GM21786 (cell line): ENCODE measurements at regions not wholly inside any gene's neighbourhood (a gene's known extent, or its start where the extent isn't known, plus 50 kb on each side); places are given as distances from the start of the nearest gene placed in this dataset.
"Not testable (repeated sequence)": the region's sequence is repeated elsewhere in the genome, so short reads cannot be mapped to it uniquely, and the experiment has no call there.

Source experiments
- ATAC-seq: cut with Tn5 transposase; IDR thresholded peaks from one replicate; pipeline ENCODE4 v1.9.1; 2021; ENCODE audit not compliant: unreplicated experiment

- peak; percentile 6 for ATAC-seq
Observed at GRCh38 chr4:115515366-115515765, 401.9 kb upstream of the NDST4 start.

GRCh38 chr4:115514675-115515074 lies 401.3 kb upstream of the NDST4 start:
- no peak for ATAC-seq

- no peak for ATAC-seq
Observed at GRCh38 chr4:115505326-115505725, 391.9 kb upstream of the NDST4 start.

GRCh38 chr4:115501656-115502055 lies 388.2 kb upstream of the NDST4 start:
- no peak for ATAC-seq

GRCh38 chr4:115493770-115494169 lies 380.4 kb upstream of the NDST4 start:
- not testable (repeated sequence) for ATAC-seq

GRCh38 chr4:115491686-115492085 lies 378.3 kb upstream of the NDST4 start:
- no peak for ATAC-seq

- ATAC-seq: no peak
Observed at GRCh38 chr4:115489279-115489678, 375.9 kb upstream of the NDST4 start.

GRCh38 chr4:115485402-115485801 lies 372.0 kb upstream of the NDST4 start:
- no peak for ATAC-seq

- no peak for ATAC-seq
Observed at GRCh38 chr4:115484479-115484878, 371.1 kb upstream of the NDST4 start.

- ATAC-seq: no peak
Observed at GRCh38 chr4:115470763-115471162, 357.3 kb upstream of the NDST4 start.

GRCh38 chr4:115459301-115459700 lies 345.9 kb upstream of the NDST4 start:
- not testable (repeated sequence) for ATAC-seq

GRCh38 chr4:115456231-115456630 lies 342.8 kb upstream of the NDST4 start:
- no peak for ATAC-seq

GRCh38 chr4:115454228-115454627 lies 340.8 kb upstream of the NDST4 start:
- no peak for ATAC-seq

- no peak for ATAC-seq
Observed at GRCh38 chr4:115453416-115453815, 340.0 kb upstream of the NDST4 start.

GRCh38 chr4:115452229-115452628 lies 338.8 kb upstream of the NDST4 start:
- ATAC-seq: not testable (repeated sequence)

GRCh38 chr4:115437739-115438138 lies 324.3 kb upstream of the NDST4 start:
- ATAC-seq: no peak

GRCh38 chr4:115433491-115433890 lies 320.1 kb upstream of the NDST4 start:
- no peak for ATAC-seq

GRCh38 chr4:115430024-115430423 lies 316.6 kb upstream of the NDST4 start:
- no peak for ATAC-seq

- ATAC-seq: no peak
Observed at GRCh38 chr4:115428455-115428854, 315.0 kb upstream of the NDST4 start.

GRCh38 chr4:115424852-115425251 lies 311.4 kb upstream of the NDST4 start:
- ATAC-seq: no peak

- ATAC-seq: no peak
Observed at GRCh38 chr4:115418635-115419396, 305.4 kb upstream of the NDST4 start.

GRCh38 chr4:115396034-115396433 lies 282.6 kb upstream of the NDST4 start:
- no peak for ATAC-seq

GRCh38 chr4:115376866-115377265 lies 263.4 kb upstream of the NDST4 start:
- no peak for ATAC-seq
